HepG2 (cell line): ENCODE measurements at regions not wholly inside any gene's neighbourhood (a gene's known extent, or its start where the extent isn't known, plus 50 kb on each side); places are given as distances from the start of the nearest gene placed in this dataset.

Experiments used
- ATAC-seq: fragments of 200-7000 bp; cut with Tn5 transposase; 3 replicates; pipeline ENCODE4 v1.9.1; 2020; ENCODE audit warnings: mild to moderate bottlenecking, moderate library complexity
- BruUV-seq: library from RNA; stranded (reverse); fragments of 400-500 nt; replicated peaks from 2 replicates; lab custom pipeline; 2021; lab: Mats Ljungman, UMichigan
- CTCF ChIA-PET: fragments of 300-600 bp; formaldehyde crosslinking; extraction: SDS; loops from one replicate; lab custom pipeline; 2021; ENCODE audit warnings: low total read pairs, inconsistent platforms, low intra/inter-chr PET ratio; lab: Yijun Ruan, JAX
- POLR2A ChIA-PET: fragments of 350-600 bp; sonication (Branson Sonifier 250); formaldehyde crosslinking; loops from one replicate; lab custom pipeline; 2020; ENCODE audit warnings: antibody characterized with exemption, inconsistent platforms; lab: Yijun Ruan, JAX
- DNase-seq: peaks from one replicate; pipeline ENCODE4 v3.0.0-alpha.2; 2015; ENCODE audit warnings: low spot score
- FAIRE-seq: peaks from 3 replicates; lab custom pipeline; 2011; peaks lifted over from hg19 to GRCh38; lab: Jason Lieb, UNC
- H2AFZ ChIP-seq: one replicate; pipeline ENCODE4 v1.6.1; 2011; ENCODE audit warnings: low read length, inconsistent platforms
- H3K27ac ChIP-seq: fragments of 300-600 bp; 3 replicates; pipeline ENCODE4 v1.8.0; 2011; ENCODE audit warnings: mixed run types, mild to moderate bottlenecking, mixed read lengths, low read length, inconsistent platforms; ENCODE audit not compliant: insufficient read depth; ENCODE audit errors: extremely low read length
- H3K27me3 ChIP-seq, 2 experiments: fragments of 200-600 bp in 1 of 2; 2 replicates in 1 of 2; 3 replicates in 1 of 2; pipeline versions ENCODE4 v1.6.0 to v1.8.0; 2011; ENCODE audit warnings: low read length in 2 of 2, mild to moderate bottlenecking in 2 of 2, moderate library complexity in 2 of 2, inconsistent platforms in 1 of 2; ENCODE audit not compliant: insufficient read depth in 2 of 2, control insufficient read depth in 1 of 2
- H3K36me3 ChIP-seq, 2 experiments: fragments of 200-600 bp in 1 of 2; replicated peaks in 1 of 2; 2 replicates in 1 of 2; 3 replicates in 1 of 2; pipeline versions ENCODE4 v1.5.1 to v1.8.0; 2011; ENCODE audit warnings: low read length in 2 of 2, inconsistent platforms in 1 of 2; ENCODE audit not compliant: insufficient read depth in 2 of 2, control insufficient read depth in 1 of 2
- H3K4me1 ChIP-seq: 2 replicates; pipeline ENCODE4 v1.5.1; 2012; ENCODE audit warnings: low read length, inconsistent platforms; ENCODE audit not compliant: insufficient read depth
- H3K4me2 ChIP-seq: 2 replicates; pipeline ENCODE4 v1.6.0; 2011; ENCODE audit warnings: low read depth, low read length, inconsistent platforms
- H3K4me3 ChIP-seq, 3 experiments: fragments of 200-600 bp in 1 of 3; sonication (generic), shearing (Covaris generic) in 1 of 3; replicated peaks in 1 of 3; 2 replicates each; pipeline ENCODE4 v1.5.1; 2011 to 2016; ENCODE audit warnings: low read length in 3 of 3, inconsistent platforms in 2 of 3, low read depth in 2 of 3, mild to moderate bottlenecking in 2 of 3, control low read depth in 1 of 3, mixed read lengths in 1 of 3; ENCODE audit not compliant: insufficient read depth in 1 of 3
- H3K79me2 ChIP-seq: one replicate; pipeline ENCODE4 v1.6.1; 2011; ENCODE audit warnings: low read length, inconsistent platforms; ENCODE audit not compliant: insufficient read depth
- H3K9ac ChIP-seq: 2 replicates; pipeline ENCODE4 v1.6.0; 2011; ENCODE audit warnings: mild to moderate bottlenecking, low read depth, low read length, inconsistent platforms; ENCODE audit not compliant: insufficient read depth
- H3K9me3 ChIP-seq: 2 replicates; pipeline ENCODE4 v1.5.1; 2012; ENCODE audit warnings: mild to moderate bottlenecking, low read length
- H4K20me1 ChIP-seq: 2 replicates; pipeline ENCODE4 v1.6.0; 2011; ENCODE audit warnings: inconsistent platforms, mild to moderate bottlenecking, low read length, moderate library complexity; ENCODE audit not compliant: insufficient read depth
- CHCHD3 ChIP-seq: sonication (generic); formaldehyde crosslinking; IDR thresholded peaks from 2 replicates; pipeline ENCODE4 v1.8.0; 2022; ENCODE audit warnings: mild to moderate bottlenecking, missing genetic modification reagents, moderate library complexity
- FOSL2 ChIP-seq: sonication (generic); formaldehyde crosslinking; IDR thresholded peaks from 2 replicates; pipeline ENCODE4 v1.4.0; 2020; ENCODE audit warnings: missing genetic modification reagents
- NR3C1 ChIP-seq: sonication (generic); formaldehyde crosslinking; IDR thresholded peaks from 2 replicates; pipeline ENCODE4 v1.4.0; 2020; ENCODE audit warnings: missing genetic modification reagents
- POLR2A ChIP-seq, 2 experiments: IDR thresholded peaks; 2 replicates each; pipeline ENCODE4 v1.6.1; 2011; ENCODE audit warnings: low read depth in 2 of 2, low read length in 2 of 2, mild to moderate bottlenecking in 1 of 2, moderate library complexity in 1 of 2; ENCODE audit not compliant: insufficient read depth in 1 of 2
- RAD21 ChIP-seq: fragments of 450-650 bp; formaldehyde crosslinking; IDR thresholded peaks from 2 replicates; pipeline ENCODE4 v1.5.0; 2020; ENCODE audit warnings: mild to moderate bottlenecking
- RXRA ChIP-seq: sonication (generic); formaldehyde crosslinking; IDR thresholded peaks from 2 replicates; pipeline ENCODE4 v1.5.1; 2020; ENCODE audit warnings: missing genetic modification reagents
- SP2 ChIP-seq: sonication (generic); formaldehyde crosslinking; IDR thresholded peaks from 2 replicates; pipeline ENCODE4 v1.5.1; 2020; ENCODE audit warnings: mild to moderate bottlenecking, missing genetic modification reagents
- ZNF737 ChIP-seq: sonication (generic); formaldehyde crosslinking; IDR thresholded peaks from 2 replicates; pipeline ENCODE4 v1.5.0; 2020; ENCODE audit warnings: missing genetic modification reagents, mild to moderate bottlenecking, borderline replicate concordance
- ZZZ3 ChIP-seq: sonication (generic); formaldehyde crosslinking; IDR thresholded peaks from 2 replicates; pipeline ENCODE4 v1.4.0; 2020; ENCODE audit warnings: missing genetic modification reagents, mild to moderate bottlenecking, borderline replicate concordance
- WGBS: methylation state at CpG from one replicate; pipeline ENCODE4 v1.1.6; 2017; ENCODE audit warnings: low lambda C conversion rate; 5-methylcytosine and 5-hydroxymethylcytosine counted together
- in situ Hi-C: cut with HindIII; loops from 2 replicates; pipeline ENCODE4 v1.10.0; 2017; ENCODE audit warnings: low pct_unique_long_range_greater_than_20kb; ENCODE audit not compliant: extremely low pct_ligation_motif_present
- intact Hi-C: fragments of 100-400 bp; cut with micrococcal nuclease; formaldehyde crosslinking; loops from one replicate; pipeline ENCODE4 v1.10.0; 2022; ENCODE audit not compliant: unreplicated experiment
- TF ChIP-seq, protein P1 (sequence below): sonication (generic); formaldehyde crosslinking; IDR thresholded peaks from 2 replicates; pipeline ENCODE4 v1.4.0; 2020; ENCODE audit warnings: missing genetic modification reagents, borderline replicate concordance
- TF ChIP-seq, protein P2 (sequence below): sonication (generic); formaldehyde crosslinking; IDR thresholded peaks from 2 replicates; pipeline ENCODE4 v1.4.0; 2020; ENCODE audit warnings: mild to moderate bottlenecking, low read depth, missing genetic modification reagents
- TF ChIP-seq, protein P3 (sequence below): sonication (generic); formaldehyde crosslinking; IDR thresholded peaks from 2 replicates; pipeline ENCODE4 v1.4.0; 2020; ENCODE audit warnings: missing genetic modification reagents, mild to moderate bottlenecking, borderline replicate concordance
- TF ChIP-seq, protein P4 (sequence below): sonication (generic); formaldehyde crosslinking; IDR thresholded peaks from 2 replicates; pipeline ENCODE4 v1.9.0; 2021; ENCODE audit warnings: missing genetic modification reagents, mild to moderate bottlenecking, borderline replicate concordance
- TF ChIP-seq, protein P5 (sequence below): sonication (generic); formaldehyde crosslinking; IDR thresholded peaks from 2 replicates; pipeline ENCODE4 v1.5.1; 2020; ENCODE audit warnings: mild to moderate bottlenecking, missing genetic modification reagents, borderline replicate concordance

DNA sequence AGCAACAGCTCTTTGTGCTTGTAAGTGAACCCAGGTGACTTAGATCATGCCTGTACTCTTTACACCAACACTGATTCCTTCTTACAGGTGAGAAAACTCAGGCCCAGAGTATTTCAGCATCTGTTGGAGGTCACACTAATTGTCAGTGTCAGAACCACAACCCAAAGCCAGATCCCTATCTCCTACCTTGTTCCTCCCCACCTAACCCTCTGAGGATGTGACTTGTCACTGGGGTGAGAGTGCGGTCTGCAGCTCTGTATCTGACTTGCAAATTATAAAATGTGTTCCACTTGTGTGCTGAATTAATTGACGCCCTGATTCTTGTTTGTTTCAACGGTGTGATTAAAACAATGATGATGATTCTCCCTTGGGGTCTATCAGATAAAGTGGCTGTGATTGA lies 232.5 kb upstream of the KCNG1 start:
- Histone ChIP-seq H4K20me1 (no peaks in the 10 kb centered on the region), H3K27ac (no peak overlapping the region), H3K79me2 (no peaks in the 10 kb centered on the region), H3K9me3 (no peaks in the 10 kb centered on the region), H2AFZ (no peak overlapping the region), H3K27me3 (peaks cover 3 to 16% of the 10 kb centered on the region in 2 experiments; a peak in 4 of 5 replicates), H3K36me3 (no peaks in the 10 kb centered on the region), H3K4me3 (no peak overlapping the region), H3K4me2 (no peak overlapping the region), H3K9ac (no peak overlapping the region), H3K4me1 (no peaks in the 10 kb centered on the region)
- WGBS = 8% methylated on average over 3 of the region's 3 CpGs
- POLR2A ChIA-PET = no interaction called here
- TF ChIP-seq NR3C1 (CRISPR knock-in tag) (no peak), ZZZ3 (no peak), FOSL2 (CRISPR knock-in tag) (no peak), CHCHD3 (no peak), ZNF737 (CRISPR knock-in tag) (no peak), POLR2A (IDR thresholded peaks at IDR 0.05; ENCODE audit: insufficient read depth in 1 of 2, low read depth in 2 of 2, low read length in 2 of 2) (no peak), RAD21 (CRISPR knock-in tag) (no peak), RXRA (no peak), SP2 (CRISPR knock-in tag) (no peak)
- TF ChIP-seq, protein P1, sequence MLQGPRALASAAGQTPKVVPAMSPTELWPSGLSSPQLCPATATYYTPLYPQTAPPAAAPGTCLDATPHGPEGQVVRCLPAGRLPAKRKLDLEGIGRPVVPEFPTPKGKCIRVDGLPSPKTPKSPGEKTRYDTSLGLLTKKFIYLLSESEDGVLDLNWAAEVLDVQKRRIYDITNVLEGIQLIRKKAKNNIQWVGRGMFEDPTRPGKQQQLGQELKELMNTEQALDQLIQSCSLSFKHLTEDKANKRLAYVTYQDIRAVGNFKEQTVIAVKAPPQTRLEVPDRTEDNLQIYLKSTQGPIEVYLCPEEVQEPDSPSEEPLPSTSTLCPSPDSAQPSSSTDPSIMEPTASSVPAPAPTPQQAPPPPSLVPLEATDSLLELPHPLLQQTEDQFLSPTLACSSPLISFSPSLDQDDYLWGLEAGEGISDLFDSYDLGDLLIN (CRISPR knock-in tag) = no peak
- TF ChIP-seq, protein P2, sequence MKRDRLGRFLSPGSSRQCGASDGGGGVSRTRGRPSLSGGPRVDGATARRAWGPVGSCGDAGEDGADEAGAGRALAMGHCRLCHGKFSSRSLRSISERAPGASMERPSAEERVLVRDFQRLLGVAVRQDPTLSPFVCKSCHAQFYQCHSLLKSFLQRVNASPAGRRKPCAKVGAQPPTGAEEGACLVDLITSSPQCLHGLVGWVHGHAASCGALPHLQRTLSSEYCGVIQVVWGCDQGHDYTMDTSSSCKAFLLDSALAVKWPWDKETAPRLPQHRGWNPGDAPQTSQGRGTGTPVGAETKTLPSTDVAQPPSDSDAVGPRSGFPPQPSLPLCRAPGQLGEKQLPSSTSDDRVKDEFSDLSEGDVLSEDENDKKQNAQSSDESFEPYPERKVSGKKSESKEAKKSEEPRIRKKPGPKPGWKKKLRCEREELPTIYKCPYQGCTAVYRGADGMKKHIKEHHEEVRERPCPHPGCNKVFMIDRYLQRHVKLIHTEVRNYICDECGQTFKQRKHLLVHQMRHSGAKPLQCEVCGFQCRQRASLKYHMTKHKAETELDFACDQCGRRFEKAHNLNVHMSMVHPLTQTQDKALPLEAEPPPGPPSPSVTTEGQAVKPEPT (CRISPR knock-in tag) = no peak
- TF ChIP-seq, protein P3, sequence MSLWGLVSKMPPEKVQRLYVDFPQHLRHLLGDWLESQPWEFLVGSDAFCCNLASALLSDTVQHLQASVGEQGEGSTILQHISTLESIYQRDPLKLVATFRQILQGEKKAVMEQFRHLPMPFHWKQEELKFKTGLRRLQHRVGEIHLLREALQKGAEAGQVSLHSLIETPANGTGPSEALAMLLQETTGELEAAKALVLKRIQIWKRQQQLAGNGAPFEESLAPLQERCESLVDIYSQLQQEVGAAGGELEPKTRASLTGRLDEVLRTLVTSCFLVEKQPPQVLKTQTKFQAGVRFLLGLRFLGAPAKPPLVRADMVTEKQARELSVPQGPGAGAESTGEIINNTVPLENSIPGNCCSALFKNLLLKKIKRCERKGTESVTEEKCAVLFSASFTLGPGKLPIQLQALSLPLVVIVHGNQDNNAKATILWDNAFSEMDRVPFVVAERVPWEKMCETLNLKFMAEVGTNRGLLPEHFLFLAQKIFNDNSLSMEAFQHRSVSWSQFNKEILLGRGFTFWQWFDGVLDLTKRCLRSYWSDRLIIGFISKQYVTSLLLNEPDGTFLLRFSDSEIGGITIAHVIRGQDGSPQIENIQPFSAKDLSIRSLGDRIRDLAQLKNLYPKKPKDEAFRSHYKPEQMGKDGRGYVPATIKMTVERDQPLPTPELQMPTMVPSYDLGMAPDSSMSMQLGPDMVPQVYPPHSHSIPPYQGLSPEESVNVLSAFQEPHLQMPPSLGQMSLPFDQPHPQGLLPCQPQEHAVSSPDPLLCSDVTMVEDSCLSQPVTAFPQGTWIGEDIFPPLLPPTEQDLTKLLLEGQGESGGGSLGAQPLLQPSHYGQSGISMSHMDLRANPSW (CRISPR knock-in tag) = no peak
- TF ChIP-seq, protein P4, sequence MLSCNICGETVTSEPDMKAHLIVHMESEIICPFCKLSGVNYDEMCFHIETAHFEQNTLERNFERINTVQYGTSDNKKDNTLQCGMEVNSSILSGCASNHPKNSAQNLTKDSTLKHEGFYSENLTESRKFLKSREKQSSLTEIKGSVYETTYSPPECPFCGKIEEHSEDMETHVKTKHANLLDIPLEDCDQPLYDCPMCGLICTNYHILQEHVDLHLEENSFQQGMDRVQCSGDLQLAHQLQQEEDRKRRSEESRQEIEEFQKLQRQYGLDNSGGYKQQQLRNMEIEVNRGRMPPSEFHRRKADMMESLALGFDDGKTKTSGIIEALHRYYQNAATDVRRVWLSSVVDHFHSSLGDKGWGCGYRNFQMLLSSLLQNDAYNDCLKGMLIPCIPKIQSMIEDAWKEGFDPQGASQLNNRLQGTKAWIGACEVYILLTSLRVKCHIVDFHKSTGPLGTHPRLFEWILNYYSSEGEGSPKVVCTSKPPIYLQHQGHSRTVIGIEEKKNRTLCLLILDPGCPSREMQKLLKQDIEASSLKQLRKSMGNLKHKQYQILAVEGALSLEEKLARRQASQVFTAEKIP (CRISPR knock-in tag) = no peak
- TF ChIP-seq, protein P5, sequence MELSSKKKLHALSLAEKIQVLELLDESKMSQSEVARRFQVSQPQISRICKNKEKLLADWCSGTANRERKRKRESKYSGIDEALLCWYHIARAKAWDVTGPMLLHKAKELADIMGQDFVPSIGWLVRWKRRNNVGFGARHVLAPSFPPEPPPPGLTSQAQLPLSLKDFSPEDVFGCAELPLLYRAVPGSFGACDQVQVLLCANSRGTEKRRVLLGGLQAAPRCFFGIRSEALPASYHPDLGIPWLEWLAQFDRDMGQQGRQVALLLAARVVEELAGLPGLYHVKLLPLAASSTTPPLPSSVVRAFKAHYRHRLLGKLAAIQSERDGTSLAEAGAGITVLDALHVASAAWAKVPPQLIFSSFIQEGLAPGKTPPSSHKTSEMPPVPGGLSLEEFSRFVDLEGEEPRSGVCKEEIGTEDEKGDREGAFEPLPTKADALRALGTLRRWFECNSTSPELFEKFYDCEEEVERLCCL (CRISPR knock-in tag) = no peak
- no TSS peak for BruUV-seq
- intact Hi-C loops (no loop called here), in situ Hi-C loops (no loop called here)
- DNase-seq (no peak), ATAC-seq (no peak), FAIRE-seq (no peak)
- CTCF ChIA-PET = no interaction called here
